ENCODE measurements at regions not wholly inside any gene's neighbourhood (a gene's known extent, or its start where the extent isn't known, plus 50 kb on each side); places are given as distances from the start of the nearest gene placed in this dataset.

DNA sequence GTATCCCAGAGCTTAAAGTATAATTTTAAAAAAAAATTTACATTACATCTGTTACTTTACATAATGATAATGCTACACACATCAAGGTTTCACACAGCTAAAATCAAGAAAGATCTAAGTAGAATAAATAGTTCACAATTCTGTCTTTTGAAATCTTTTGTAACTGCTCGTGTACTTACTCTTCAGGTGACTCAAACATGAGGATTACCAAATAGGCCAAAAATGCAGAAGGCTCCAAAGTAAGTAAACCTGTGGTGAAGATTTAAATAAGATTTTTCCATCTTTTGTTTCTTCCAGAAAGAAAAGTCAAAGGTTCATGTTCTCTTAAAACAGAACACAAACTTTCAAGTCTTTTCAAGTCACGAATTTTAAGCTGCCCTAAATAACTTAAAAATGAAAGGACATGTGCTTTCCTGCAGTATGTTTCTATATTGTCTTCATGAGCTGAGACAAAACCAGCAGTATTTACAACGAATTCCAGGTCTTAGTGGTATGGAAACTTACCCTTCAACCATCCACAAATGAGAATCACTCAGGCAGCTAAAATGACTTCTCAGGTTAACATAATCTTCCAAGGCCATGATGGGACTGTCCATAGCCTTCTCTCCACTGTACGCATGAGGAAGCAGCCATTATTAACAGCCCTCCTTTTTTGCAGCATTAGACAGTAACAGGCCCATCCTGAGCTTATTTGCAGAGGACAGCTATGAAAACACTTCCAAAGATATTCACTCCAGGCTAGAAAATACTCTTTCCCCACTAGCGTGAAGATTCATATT is 172.8 kb upstream of the EDNRA start:
- H3K4me3 ChIP-seq (ENCODE audit: low read depth, poor library complexity, severe bottlenecking), result no peak overlapping the region
- TF ChIP-seq POLR2A (IDR thresholded peaks at IDR 0.05), result no peak
- TF ChIP-seq, protein P1, sequence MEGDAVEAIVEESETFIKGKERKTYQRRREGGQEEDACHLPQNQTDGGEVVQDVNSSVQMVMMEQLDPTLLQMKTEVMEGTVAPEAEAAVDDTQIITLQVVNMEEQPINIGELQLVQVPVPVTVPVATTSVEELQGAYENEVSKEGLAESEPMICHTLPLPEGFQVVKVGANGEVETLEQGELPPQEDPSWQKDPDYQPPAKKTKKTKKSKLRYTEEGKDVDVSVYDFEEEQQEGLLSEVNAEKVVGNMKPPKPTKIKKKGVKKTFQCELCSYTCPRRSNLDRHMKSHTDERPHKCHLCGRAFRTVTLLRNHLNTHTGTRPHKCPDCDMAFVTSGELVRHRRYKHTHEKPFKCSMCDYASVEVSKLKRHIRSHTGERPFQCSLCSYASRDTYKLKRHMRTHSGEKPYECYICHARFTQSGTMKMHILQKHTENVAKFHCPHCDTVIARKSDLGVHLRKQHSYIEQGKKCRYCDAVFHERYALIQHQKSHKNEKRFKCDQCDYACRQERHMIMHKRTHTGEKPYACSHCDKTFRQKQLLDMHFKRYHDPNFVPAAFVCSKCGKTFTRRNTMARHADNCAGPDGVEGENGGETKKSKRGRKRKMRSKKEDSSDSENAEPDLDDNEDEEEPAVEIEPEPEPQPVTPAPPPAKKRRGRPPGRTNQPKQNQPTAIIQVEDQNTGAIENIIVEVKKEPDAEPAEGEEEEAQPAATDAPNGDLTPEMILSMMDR (IDR thresholded peaks at IDR 0.05), result no peak
- DNase-seq (ENCODE audit: low spot score in 2 of 2), result no peak
- intact Hi-C loops (cut with DNase I; ENCODE audit: low total_unique reads), result no loop called here
- WGBS, 2 donors, result 79 to 86% methylated on average over 5 of the region's 5 CpGs

DNA sequence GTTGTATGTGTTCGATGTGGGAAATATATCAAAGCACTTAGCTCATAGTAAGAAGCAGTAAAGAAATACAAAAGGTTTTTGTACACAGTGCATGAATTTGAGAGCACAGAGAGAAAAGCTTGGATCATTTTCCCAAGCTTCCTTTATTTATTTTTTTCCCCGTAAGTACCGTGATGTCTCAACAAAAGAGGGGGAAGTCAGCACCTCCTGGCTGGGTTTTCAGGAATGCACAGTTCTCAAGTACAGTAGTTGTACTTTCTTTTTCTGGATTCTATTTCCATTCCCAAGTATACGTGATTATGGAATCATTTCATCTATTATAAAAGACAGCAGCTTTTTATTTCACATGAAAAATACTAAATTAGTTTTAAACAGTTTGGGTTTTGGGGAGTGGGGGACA is 171.5 kb upstream of the EDNRA start:
- WGBS, 2 donors, result 52 to 56% methylated on average over 4 of the region's 4 CpGs
- DNase-seq (ENCODE audit: low spot score in 2 of 2), result no peak
- intact Hi-C loops (cut with DNase I; ENCODE audit: low total_unique reads), result no loop called here
- H3K4me3 ChIP-seq (ENCODE audit: low read depth, poor library complexity, severe bottlenecking), result no peak overlapping the region
- TF ChIP-seq, protein P1 (IDR thresholded peaks at IDR 0.05), result no peak
- TF ChIP-seq POLR2A (IDR thresholded peaks at IDR 0.05), result no peak

DNA sequence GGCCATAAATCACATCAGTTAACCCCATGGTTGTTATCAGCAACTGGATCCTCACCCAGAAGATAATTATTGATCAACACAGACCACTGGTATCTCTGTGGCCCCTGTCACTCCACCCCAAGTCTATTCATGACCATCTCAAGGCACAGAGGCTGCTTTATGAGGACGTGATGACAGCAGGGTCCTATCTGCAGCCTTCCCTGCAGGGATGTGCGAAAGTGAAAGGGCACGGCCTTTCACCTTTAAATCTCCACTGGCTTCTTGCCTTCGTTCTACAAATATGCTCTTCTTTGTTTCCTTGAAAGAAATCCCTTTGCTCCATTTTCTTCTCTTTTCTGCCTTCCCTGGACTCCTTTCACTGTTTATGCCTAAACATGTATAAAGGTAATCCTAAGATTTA is 170.6 kb upstream of the EDNRA start:
- 78 to 81% methylated on average over 4 of the region's 4 CpGs for WGBS, 2 donors
- no peak for TF ChIP-seq POLR2A (IDR thresholded peaks at IDR 0.05)
- TF ChIP-seq, protein P1 (IDR thresholded peaks at IDR 0.05), result no peak
- intact Hi-C loops (cut with DNase I; ENCODE audit: low total_unique reads), result no loop called here
- no peak for DNase-seq (ENCODE audit: low spot score in 2 of 2)
- H3K4me3 ChIP-seq (ENCODE audit: low read depth, poor library complexity, severe bottlenecking), result no peak overlapping the region

DNA sequence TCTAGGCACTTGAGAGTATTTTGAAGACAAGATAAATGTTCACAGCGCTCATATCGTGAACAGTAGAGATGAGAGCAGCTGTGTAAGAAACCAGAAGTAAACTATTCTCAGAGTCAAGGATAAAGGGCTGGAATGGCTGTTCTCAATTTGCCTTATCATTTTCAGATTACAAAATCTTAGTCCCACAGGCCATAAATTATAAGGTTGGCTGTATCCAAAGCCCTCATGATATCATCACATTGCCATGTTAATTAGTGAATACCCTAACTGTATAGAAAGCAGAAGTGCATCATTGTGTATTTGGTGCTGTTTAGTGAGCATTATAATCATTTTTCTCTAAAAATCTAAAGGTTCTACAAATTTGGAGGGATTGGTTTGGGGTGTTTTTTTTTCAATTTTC is 168.9 kb upstream of the EDNRA start:
- intact Hi-C loops (cut with DNase I; ENCODE audit: low total_unique reads), result no loop called here
- DNase-seq (ENCODE audit: low spot score in 2 of 2), result no peak
- no peak overlapping the region for H3K4me3 ChIP-seq (ENCODE audit: low read depth, poor library complexity, severe bottlenecking)
- WGBS, 2 donors, result 79 to 96% methylated on average over 2 of the region's 2 CpGs
- no peak for TF ChIP-seq POLR2A (IDR thresholded peaks at IDR 0.05)
- TF ChIP-seq, protein P1 (IDR thresholded peaks at IDR 0.05), result no peak

DNA sequence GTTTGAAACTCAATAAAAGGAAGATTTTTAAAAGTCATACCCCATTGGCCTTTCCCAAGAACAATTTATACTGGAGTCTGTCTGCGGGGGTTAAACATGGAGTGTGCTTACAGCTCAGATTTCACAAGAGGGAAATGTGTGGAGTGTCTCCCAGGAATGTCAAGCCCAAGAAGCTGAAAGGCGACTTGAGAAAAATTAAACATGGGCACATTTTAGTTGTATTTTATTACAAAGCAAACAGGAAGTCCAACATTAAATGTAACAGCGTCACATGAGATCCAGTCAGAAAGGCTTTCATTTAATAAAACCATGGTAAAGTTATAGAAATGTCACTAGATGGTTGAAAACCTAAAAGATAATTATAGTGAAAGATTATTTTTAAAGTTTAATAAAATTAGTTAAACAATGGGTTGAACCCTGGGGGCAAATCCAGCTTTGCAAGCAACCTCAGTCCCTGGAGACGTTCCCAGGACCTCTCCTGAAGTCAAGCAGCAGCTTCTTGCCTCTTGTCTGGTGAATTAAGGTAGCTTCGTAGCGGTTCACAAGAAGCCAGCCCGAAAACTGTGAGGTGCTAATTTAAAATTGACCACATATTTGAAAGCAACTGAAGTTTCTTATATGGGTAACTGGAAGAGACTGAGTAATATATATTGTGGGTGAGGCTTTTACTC is 168.4 kb upstream of the EDNRA start:
- intact Hi-C loops (cut with DNase I; ENCODE audit: low total_unique reads), result no loop called here
- TF ChIP-seq POLR2A (IDR thresholded peaks at IDR 0.05), result no peak
- TF ChIP-seq, protein P1 (IDR thresholded peaks at IDR 0.05), result no peak
- no peak overlapping the region for H3K4me3 ChIP-seq (ENCODE audit: low read depth, poor library complexity, severe bottlenecking)
- WGBS, 2 donors, result 60 to 61% methylated on average over 7 of the region's 7 CpGs
- no peak for DNase-seq (ENCODE audit: low spot score in 2 of 2)
